G401.6 (cell line): ENCODE measurements at regions not wholly inside any gene's neighbourhood (a gene's known extent, or its start where the extent isn't known, plus 50 kb on each side); places are given as distances from the start of the nearest gene placed in this dataset.
"Not testable (repeated sequence)": the region's sequence is repeated elsewhere in the genome, so short reads cannot be mapped to it uniquely, and the experiment has no call there.

Experiments
- FAIRE-seq: peaks from 2 replicates; lab custom pipeline; 2012; peaks lifted over from hg19 to GRCh38; lab: Jason Lieb, UNC

- no peak for FAIRE-seq
Observed at GRCh38 chr9:90107040-90107725, 502.4 kb downstream of the GADD45G start.

- no peak for FAIRE-seq
Observed at GRCh38 chr9:90107726-90108655, 503.2 kb downstream of the GADD45G start.

GRCh38 chr9:90112788-90113187, 508.0 kb downstream of the GADD45G start:
- no peak for FAIRE-seq

DNA sequence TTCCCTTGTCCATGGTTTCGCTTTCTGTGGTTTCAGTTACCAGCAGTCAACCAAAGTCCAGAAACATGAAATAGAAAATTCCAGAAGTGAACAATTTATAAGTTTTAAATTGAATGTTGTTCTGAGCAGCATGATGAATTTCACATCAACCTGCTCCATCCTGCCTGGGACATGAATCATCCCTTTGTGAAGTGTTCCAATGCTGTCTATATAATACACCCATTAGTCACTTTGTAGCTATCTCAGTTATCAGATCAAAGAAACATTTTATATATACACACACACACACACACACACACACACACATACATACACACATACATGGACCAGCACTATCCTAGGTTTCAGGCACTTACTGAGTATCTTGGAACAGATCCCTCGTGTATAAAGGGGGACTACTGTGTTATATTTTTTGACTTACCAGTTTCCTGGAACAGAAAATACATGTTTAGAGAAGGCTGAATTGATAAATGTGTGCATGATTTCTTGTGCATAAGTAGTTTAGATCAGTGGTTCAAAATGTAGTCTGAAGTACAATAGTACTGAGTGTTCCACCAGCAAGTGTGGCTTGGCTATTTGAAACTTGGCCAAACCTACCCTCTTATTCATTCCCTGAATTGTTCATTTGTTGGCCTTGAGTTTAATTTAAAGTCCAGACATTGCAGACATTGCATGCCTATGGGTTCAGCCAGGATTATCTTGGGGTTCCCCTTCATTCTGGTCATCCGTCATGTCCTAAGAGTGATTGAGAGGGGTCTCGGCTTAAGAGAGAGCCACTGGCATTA, 510.0 kb downstream of the GADD45G start:
- no peak for FAIRE-seq

DNA sequence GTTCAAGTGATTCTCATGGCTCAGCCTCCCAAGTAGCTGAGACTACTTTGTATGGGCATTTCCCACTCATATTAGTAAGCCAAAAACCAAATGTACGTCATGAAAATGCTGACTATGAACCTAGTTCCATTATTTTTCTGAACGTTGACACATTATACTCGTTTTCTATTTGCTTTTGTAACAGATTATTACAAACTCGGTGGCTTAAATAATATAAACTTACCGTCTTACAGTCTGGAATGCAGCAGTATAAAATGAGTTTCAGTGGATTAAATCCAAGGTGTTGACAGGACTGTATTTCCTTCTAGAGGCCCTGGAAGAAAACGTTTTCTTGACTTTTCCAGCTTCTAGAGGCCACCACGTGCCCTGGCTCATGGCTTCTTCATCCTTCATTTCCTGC, 517.0 kb downstream of the GADD45G start:
- FAIRE-seq, result no peak

- no peak for FAIRE-seq
Observed at GRCh38 chr9:90124961-90125360, 517.7 kb downstream of the DIRAS2 start.

GRCh38 chr9:90127923-90128322, 514.7 kb downstream of the DIRAS2 start:
- no peak for FAIRE-seq

DNA sequence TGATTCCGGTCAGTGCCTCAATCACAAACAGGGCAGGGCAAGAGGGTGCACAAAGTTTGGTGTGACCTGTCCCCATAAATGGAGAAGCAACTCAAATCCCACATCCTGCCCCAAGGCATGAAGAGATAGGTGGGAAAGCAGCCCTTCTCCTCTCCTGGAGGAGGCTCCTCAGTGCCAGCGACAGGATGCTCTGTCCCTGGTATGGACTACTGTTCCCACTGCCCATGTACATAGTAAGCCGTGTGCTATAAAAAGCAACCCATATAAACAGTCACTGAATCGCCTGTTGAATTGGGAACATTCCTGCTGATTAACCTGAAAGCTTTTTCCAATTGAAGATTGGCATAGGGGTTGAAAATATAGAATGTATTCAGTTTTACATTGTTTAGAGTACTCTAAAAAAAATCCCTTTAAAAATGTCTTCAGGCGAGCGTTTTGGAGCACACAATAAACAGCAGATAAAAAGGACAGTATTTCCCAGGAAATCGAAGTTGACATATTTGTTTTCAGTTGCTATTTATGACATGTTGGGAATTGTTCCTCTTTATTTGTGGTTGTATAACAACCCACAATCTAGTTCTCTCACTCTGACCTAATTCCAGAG, 513.9 kb downstream of the DIRAS2 start:
- FAIRE-seq, result no peak

- no peak for FAIRE-seq
Observed at GRCh38 chr9:90129446-90129845, 513.2 kb downstream of the DIRAS2 start.

DNA sequence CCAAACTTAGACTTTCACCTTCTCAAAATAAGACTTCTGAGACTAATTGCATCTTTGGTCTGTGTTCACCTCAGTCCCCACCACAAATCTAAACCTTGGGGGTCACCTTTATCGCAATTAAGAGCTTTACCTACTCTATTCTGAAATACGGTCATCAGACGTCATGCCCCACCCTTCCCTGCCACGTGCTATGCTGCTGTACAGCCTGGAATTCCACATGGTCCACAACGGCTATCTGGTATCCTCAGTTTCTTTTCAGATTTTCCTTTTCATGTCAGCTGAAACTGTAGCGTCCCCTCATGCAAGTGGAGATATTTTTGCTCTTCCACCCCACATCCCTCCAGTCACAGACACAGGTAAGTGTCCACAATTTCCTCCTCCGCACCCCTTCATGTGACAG, 511.1 kb downstream of the DIRAS2 start:
- FAIRE-seq, result no peak

DNA sequence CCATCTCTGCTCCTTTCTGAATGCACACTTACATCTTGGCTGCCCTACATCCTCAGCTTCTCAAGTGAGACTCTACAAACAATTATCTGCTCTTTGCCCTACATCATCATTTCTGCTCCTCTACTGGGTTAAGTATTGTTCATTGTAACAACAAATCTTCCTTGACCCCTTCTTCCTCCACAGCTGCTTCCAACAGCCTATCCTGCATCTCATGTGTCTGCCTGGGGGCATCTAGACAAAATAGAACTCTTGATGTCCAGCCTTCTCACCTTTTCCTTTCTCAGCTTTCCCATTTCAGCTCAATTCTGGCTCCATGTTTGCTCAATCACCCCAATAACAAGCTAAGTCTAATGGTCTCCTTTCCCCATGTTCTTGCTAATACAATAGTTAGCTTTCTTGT, 509.8 kb downstream of the DIRAS2 start:
- FAIRE-seq, result no peak

- no peak for FAIRE-seq
Observed at GRCh38 chr9:90137801-90138200, 504.8 kb downstream of the DIRAS2 start.

GRCh38 chr9:90140131-90140818, 502.3 kb downstream of the DIRAS2 start:
- FAIRE-seq, result no peak

DNA sequence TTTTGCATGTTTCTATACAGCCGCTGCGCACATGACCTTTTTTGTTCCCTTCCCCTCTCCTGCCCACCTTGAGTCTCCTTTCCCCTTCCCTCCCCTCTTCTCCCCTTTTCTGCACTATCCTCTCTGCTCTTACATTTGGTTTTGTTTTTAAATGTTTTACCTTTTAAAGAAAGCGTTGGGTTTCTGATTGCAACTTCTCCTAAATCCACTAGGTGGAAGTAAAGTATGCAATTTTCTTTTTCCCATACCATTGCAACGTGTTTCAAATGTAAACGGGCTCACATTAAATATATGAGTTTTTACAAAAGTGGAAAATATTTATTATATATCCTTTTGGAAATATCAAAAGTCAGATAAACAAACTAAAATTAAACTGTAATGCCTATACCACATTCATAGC, 500.9 kb downstream of the DIRAS2 start:
- peak; percentile 92 for FAIRE-seq

DNA sequence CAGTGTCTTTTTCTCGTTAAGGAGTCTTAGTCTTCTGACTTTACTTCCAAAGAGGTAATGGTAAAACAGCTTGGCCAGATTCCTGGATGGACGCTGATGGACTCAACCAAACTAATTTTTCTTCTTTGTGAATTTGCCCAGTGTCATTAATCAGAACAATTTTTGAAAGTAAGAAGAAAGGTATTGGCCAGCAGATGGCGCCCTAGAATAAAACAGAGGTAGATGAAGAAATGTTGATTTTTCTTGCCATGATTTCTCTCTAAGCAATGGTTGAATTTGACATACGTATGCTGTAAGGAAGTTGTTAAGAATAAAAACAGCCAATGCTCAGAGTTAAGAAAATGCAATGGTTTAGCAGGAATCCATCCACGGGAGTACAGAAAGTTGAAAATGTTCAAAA, 500.0 kb downstream of the DIRAS2 start:
- FAIRE-seq, result peak; percentile 65

DNA sequence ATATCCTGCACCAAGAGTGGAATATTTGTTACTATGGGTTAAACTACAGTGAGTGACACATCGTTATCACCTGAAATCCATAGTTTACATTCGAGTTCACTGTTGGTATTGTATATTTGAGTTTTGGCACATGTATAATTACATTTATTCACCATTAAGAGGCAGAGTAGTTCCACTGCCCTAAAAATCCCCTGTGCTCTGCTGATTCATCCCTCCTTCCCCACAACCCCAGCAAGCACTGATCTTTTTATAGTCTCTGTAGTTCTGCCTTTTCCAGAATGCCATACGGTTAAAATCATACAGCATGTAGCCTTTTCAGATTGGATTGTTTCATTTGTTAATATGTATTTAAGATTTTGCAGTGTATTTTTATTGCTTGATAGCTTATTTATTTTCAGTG, 495.2 kb downstream of the DIRAS2 start:
- FAIRE-seq, result no peak

- no peak for FAIRE-seq
Observed at GRCh38 chr9:90156318-90156717, 486.3 kb downstream of the DIRAS2 start.

DNA sequence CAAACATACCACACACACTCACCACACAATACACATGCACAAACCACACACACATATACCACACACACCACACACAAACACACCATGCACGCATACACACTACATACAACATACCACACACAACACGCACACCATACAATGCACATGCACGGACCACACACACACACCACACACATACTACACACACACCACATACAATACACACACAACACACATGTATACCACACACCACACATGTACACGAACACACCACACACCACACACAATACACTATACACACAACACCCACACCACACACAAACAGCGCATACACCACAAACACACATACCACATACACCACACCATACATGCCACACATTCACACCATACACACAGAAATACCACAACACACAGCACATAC, 480.3 kb downstream of the DIRAS2 start:
- no peak for FAIRE-seq

DNA sequence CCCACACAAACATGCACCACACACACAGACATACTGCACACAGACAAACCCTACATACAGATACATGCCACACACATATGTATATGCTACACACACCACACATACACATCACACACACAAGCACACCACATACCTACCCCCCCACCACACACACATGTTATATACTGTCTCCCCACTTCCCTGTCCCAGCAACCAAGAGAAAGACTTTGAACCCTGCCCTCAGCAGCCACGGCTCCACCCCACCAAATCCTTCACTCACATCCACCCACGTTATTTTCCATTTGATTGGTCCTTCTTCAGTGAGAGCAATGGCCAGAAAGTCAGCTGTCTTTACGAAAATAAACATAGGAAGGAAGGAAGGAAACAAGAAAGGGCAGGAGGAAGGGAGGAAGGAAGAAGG, 479.8 kb downstream of the DIRAS2 start:
- FAIRE-seq, result no peak

DNA sequence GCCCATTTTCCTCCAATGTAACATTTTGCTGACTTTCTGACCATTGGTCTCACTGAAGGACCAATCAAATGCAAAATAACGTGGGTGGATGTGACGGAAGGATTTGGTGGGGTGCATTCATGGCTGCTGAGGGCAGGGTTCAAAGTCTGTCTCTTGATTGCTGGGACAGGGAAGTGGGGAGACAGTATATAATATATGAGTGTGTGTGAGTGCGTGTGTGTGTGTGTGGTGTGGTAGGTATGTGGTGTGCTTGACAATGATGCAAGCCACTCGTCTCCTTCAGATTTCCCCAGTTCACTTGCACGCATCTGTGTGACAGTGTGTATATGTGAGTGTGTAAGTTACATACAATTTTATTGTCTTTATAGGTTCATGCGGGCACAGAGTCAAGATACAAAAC, 477.3 kb downstream of the DIRAS2 start:
- no peak for FAIRE-seq

DNA sequence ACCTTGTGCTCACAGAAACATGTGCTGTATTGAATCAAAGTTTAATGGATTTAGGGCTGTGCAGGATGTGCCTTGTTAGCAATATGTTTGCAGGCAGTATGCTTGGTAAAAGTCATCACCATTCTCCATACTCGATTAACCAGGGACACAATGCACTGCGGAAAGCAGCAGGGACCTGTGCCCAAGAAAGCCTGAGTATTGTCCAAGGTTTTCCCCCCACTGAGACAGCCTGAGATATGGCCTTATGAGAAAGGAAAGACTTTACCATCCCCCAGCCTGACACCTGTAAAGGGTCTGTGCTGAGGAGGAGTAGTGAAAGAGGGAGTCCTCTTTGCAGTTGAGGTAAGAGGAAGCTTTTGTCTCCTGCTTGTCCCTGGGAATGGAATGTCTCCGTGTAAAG, 476.2 kb downstream of the DIRAS2 start:
- FAIRE-seq, result not testable (repeated sequence)

DNA sequence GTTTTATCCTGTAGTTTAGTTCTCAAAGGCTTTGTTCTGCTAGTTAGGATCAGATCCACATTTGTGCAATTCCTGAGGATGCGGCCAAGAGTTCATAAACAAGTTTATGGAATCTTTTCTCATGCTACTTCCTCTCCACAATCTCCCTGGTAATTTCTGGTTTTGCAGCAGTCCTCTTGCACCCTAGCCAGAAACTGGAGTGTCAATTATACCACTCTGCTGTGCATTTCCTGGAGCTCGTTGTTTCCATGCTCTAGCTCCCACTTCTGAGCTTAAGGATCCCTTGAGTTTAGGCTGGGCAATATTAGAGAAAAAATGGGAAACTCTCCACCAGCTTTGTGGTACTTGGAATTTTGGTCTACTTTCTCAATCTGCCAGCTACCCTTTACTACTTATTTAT, 474.7 kb downstream of the DIRAS2 start:
- FAIRE-seq, result no peak
